ENCODE measurements at regions not wholly inside any gene's neighbourhood (a gene's known extent, or its start where the extent isn't known, plus 50 kb on each side); places are given as distances from the start of the nearest gene placed in this dataset.
A peak's percentile ranks its signal among the peaks of the same experiment; 100 is the strongest.

- BruUV-seq (replicated peaks), result no TSS peak
- Histone ChIP-seq H3K9me3 (ENCODE audit: low read length) (no peaks in the 10 kb centered on the region), H3F3A (ENCODE audit: low read length, unreplicated experiment) (no peaks in the 10 kb centered on the region), H3K9me2 (replicated peaks; ENCODE audit: low read length) (no peaks in the 10 kb centered on the region), H4K20me1 (ENCODE audit: low read length) (no peaks in the 10 kb centered on the region), H3K27ac (ENCODE audit: low read length) (no peak overlapping the region), H3K36me3 (ENCODE audit: low read depth, low read length) (no peaks in the 10 kb centered on the region), H3K9ac (ENCODE audit: low read length) (no peak overlapping the region), H3K27me3 (ENCODE audit: low read length) (peaks cover 44% of the 10 kb centered on the region), H2AFZ (ENCODE audit: low read length) (peak overlapping the region; percentile 75; the same call in 1 of the 2 replicates), H3K4me3 (ENCODE audit: low read length) (peak overlapping the region; percentile 57), H3K4me2 (ENCODE audit: low read length) (peak overlapping the region; percentile 86), H3K4me1 (ENCODE audit: insufficient read depth, low read length) (no peaks in the 10 kb centered on the region), H3K79me2 (ENCODE audit: low read length) (no peaks in the 10 kb centered on the region)
- DNase-seq (no peak), ATAC-seq (peak; percentile 24; the same call in 1 of the 2 replicates)
- ChIA-PET POLR2A (ENCODE audit: unreplicated experiment) (no interaction called here), CTCF (interaction anchor here (0.8 kb wide), 1 partner anchor 1100 kb away, joined by 3 read pairs; no protein-coding TSS in a partner anchor)
- TF ChIP-seq EZH2phosphoT487 (IDR thresholded peaks at IDR 0.05; ENCODE audit: borderline replicate concordance, low read length) (peak; percentile 7; the same call in 1 of the 2 replicates), EZH2 (IDR thresholded peaks at IDR 0.05; ENCODE audit: low read length, unreplicated experiment) (no peak)
- intact Hi-C loops (cut with micrococcal nuclease), result loop anchor here (10.0 kb wide), 1 partner anchor 1470 kb away; no protein-coding TSS in a partner anchor
Measured at GRCh38 chr15:47184908-47185801, 532.1 kb upstream of the SEMA6D start.

DNA sequence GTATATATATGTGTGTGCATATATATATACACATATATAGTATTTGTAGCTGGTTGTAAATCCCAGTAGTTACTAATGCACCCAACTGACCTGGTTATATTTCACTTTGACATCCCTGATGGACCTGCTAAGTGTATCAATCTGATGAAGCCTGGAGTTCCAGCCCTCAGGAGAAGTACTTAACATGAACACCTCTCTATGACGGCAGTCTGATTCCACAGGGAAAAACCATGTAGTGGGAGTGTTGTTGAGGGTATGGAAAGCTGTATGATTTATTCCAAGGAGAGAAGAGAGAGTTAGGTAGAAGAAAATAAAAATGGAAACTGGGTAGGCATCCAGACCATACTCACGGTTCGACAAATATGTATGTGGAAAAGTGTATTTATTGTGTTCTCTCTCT, 531.2 kb upstream of the SEMA6D start:
- no peak overlapping the region for H3K27ac ChIP-seq (ENCODE audit: low read length)
- no peaks in the 10 kb centered on the region for H3K36me3 ChIP-seq (ENCODE audit: low read depth, low read length)
- no TSS peak for BruUV-seq (replicated peaks)
- TF ChIP-seq EZH2 (IDR thresholded peaks at IDR 0.05; ENCODE audit: low read length, unreplicated experiment) (no peak), EZH2phosphoT487 (IDR thresholded peaks at IDR 0.05; ENCODE audit: borderline replicate concordance, low read length) (no peak)
- TF ChIP-seq, protein P1, sequence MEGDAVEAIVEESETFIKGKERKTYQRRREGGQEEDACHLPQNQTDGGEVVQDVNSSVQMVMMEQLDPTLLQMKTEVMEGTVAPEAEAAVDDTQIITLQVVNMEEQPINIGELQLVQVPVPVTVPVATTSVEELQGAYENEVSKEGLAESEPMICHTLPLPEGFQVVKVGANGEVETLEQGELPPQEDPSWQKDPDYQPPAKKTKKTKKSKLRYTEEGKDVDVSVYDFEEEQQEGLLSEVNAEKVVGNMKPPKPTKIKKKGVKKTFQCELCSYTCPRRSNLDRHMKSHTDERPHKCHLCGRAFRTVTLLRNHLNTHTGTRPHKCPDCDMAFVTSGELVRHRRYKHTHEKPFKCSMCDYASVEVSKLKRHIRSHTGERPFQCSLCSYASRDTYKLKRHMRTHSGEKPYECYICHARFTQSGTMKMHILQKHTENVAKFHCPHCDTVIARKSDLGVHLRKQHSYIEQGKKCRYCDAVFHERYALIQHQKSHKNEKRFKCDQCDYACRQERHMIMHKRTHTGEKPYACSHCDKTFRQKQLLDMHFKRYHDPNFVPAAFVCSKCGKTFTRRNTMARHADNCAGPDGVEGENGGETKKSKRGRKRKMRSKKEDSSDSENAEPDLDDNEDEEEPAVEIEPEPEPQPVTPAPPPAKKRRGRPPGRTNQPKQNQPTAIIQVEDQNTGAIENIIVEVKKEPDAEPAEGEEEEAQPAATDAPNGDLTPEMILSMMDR (conservative IDR thresholded peaks at IDR 0.05; ENCODE audit: low read depth, low read length), result no peak
- intact Hi-C loops (cut with micrococcal nuclease), result loop anchor here (10.0 kb wide), 1 partner anchor 1471 kb away; no protein-coding TSS in a partner anchor
- no peak overlapping the region for H3K9ac ChIP-seq (ENCODE audit: low read length)
- no peaks in the 10 kb centered on the region for H3K4me1 ChIP-seq (ENCODE audit: insufficient read depth, low read length)
- ATAC-seq, result no peak
- POLR2A ChIA-PET (ENCODE audit: unreplicated experiment), result no interaction called here
- peaks cover 44% of the 10 kb centered on the region for H3K27me3 ChIP-seq (ENCODE audit: low read length)
- DNase-seq, result no peak
- H3K9me2 ChIP-seq (replicated peaks; ENCODE audit: low read length), result no peaks in the 10 kb centered on the region
- CTCF ChIA-PET, result no interaction called here
- no peak overlapping the region for H3K4me3 ChIP-seq (ENCODE audit: low read length)
- H3K79me2 ChIP-seq (ENCODE audit: low read length), result no peaks in the 10 kb centered on the region
- H3K9me3 ChIP-seq (ENCODE audit: low read length), result no peaks in the 10 kb centered on the region
- no peak overlapping the region for H2AFZ ChIP-seq (ENCODE audit: low read length)
- H3F3A ChIP-seq (ENCODE audit: low read length, unreplicated experiment), result no peaks in the 10 kb centered on the region
- H3K4me2 ChIP-seq (ENCODE audit: low read length), result no peak overlapping the region
- H4K20me1 ChIP-seq (ENCODE audit: low read length), result no peaks in the 10 kb centered on the region

DNA sequence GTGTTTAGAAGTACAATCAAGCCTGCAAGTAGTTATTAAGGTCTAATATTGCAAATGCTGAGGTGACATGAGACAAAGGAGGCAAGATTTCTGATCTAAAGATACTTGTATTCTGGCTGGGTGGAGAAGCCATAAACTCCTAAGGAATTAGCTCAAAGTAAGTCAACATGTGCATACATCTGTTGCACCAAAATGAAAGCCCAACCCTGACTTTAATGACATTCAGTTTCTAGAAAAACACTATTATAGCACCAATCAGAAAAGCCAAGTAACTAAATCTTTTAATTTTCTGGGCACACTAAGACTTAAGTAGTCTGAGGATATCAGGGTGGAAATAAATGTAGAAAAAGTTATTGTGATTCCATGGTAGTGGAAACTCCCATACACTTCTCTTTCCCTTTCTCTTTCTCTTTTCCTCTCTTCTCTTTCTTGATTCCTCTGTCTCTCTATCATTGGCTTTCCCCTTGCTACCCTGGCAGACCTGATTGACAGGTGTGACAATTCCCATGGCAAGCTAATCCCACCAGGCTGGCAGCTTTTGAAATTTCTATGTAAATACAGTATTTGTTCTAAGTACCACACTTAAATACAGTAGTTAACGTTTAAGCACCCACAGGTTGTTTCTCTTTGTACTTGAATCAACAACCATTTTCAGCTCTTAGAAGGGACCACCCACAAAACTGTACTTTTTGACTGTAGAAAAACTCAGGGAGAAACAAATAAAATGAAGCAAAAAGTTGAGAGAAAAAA, 528.4 kb upstream of the SEMA6D start:
- CTCF ChIA-PET, result interaction anchor here (0.6 kb wide), 1 partner anchor 223 kb away, joined by 3 read pairs; no protein-coding TSS in a partner anchor
- Histone ChIP-seq H3K4me2 (ENCODE audit: low read length) (no peak overlapping the region), H3K9me3 (ENCODE audit: low read length) (no peaks in the 10 kb centered on the region), H3K27ac (ENCODE audit: low read length) (no peak overlapping the region), H3K4me1 (ENCODE audit: insufficient read depth, low read length) (no peaks in the 10 kb centered on the region), H3K27me3 (ENCODE audit: low read length) (peaks cover 17% of the 10 kb centered on the region), H3K79me2 (ENCODE audit: low read length) (no peaks in the 10 kb centered on the region), H3K4me3 (ENCODE audit: low read length) (no peak overlapping the region), H2AFZ (ENCODE audit: low read length) (no peak overlapping the region), H3K36me3 (ENCODE audit: low read depth, low read length) (no peaks in the 10 kb centered on the region), H4K20me1 (ENCODE audit: low read length) (no peaks in the 10 kb centered on the region), H3F3A (ENCODE audit: low read length, unreplicated experiment) (no peaks in the 10 kb centered on the region), H3K9me2 (replicated peaks; ENCODE audit: low read length) (no peaks in the 10 kb centered on the region), H3K9ac (ENCODE audit: low read length) (no peak overlapping the region)
- DNase-seq (no peak), ATAC-seq (no peak)
- intact Hi-C loops (cut with micrococcal nuclease), result loop anchor here (10.0 kb wide), 1 partner anchor 1474 kb away; no protein-coding TSS in a partner anchor
- TF ChIP-seq, protein P1 (conservative IDR thresholded peaks at IDR 0.05; ENCODE audit: low read depth, low read length), result no peak
- TF ChIP-seq EZH2phosphoT487 (IDR thresholded peaks at IDR 0.05; ENCODE audit: borderline replicate concordance, low read length) (no peak), EZH2 (IDR thresholded peaks at IDR 0.05; ENCODE audit: low read length, unreplicated experiment) (no peak)
- no TSS peak for BruUV-seq (replicated peaks)
- POLR2A ChIA-PET (ENCODE audit: unreplicated experiment), result no interaction called here

Measured in PC-3 (cell line).